C4-2B (cell line): ENCODE measurements at regions not wholly inside any gene's neighbourhood (a gene's known extent, or its start where the extent isn't known, plus 50 kb on each side); places are given as distances from the start of the nearest gene placed in this dataset.

Experiments used
- CTCF ChIP-seq: fragments of 450-650 bp; conservative IDR thresholded peaks from 2 replicates; pipeline ENCODE4 v1.5.1; 2017; ENCODE audit warnings: mild to moderate bottlenecking
- ZFX ChIP-seq: fragments of 450-650 bp; IDR thresholded peaks from 2 replicates; pipeline ENCODE4 v1.6.1; 2017

DNA sequence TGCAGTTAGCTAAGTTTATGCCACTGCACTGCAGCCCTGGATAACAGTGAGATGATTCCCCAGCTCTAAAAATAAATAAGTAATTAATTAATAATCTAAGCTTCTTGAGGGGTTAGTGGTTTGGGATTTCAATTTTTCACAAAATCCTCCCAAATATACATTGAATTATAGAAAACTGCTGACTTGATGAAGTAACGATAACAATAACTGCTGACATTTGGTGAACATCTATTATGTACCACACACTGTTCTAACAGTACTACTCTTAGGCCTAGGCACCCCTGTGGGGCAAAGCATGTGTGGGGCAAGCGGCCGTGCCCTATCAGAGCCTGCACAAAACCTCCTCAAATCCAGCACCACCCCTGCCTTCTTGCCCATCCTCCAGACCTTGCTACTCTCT lies 245.8 kb upstream of the EPHA4 start:
- no peak for TF ChIP-seq CTCF
- TF ChIP-seq ZFX: no peak
